ENCODE measurements at regions not wholly inside any gene's neighbourhood (a gene's known extent, or its start where the extent isn't known, plus 50 kb on each side); places are given as distances from the start of the nearest gene placed in this dataset.
"Not testable (repeated sequence)": the region's sequence is repeated elsewhere in the genome, so short reads cannot be mapped to it uniquely, and the experiment has no call there.

DNA sequence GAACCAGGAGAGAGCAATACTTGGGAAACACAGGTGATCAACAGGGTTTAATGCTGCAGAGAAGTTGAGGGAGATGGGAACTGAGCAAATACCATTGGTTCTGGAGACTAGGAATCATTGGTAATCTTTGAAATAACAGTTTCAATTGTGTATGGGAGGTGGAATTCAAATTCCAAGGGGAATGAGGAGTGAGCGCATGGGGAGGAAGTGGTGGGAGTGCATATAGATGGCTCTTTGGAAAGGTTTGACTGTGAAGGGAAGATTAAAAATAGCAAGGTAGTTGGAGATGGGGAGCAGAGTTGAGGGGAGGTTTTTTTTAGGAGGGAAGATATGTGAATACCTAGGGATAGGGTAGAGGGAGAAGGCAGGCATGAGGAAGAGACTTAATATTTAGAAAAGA, 51.1 kb upstream of the ROPN1 start:
- no peak for DNase-seq (ENCODE audit: low read depth)

DNA sequence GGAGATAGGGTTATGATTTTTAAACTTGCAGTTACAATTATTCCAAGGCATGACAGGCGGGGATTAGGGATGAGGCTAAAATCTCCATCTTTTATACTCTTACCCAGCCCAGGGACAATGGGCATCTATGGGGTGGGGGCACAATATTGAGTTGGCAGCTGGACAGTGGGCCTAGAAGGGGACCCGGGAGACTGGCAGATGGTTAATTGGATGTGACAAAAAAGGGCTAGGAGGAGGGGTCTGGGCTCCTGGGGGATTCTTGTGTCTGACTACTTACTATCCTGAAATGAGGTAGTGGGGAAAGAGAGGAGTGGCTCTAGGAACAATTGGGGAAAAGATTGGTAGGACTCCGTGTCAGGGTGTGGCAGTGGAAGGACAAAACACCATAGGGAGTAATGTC, 53.0 kb upstream of the ROPN1 start:
- no peak for DNase-seq (ENCODE audit: low read depth)

GRCh38 chr3:124048967-124049798, 57.3 kb upstream of the ROPN1 start:
- no peak for DNase-seq (ENCODE audit: low read depth)

DNA sequence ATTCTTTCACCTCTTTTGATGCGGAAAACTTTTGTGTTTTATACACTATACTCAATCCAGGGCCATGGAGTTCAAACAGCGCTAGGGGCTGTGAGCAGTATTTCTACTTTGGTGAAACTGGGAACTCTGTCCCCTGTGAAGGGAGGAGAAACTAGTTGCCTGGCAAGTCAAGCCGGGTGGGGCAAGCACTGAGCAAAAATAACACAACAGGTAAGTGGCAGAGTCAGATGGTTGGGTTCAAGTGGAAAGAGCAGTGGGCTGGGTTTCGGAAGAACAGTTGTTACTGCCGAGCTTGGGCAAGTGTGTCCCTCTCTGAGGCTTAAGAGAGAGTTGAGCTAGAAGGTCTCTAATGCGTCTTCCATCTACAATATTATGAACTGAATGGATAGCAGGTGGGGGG, 59.7 kb upstream of the ROPN1 start:
- DNase-seq (ENCODE audit: low read depth): no peak

DNA sequence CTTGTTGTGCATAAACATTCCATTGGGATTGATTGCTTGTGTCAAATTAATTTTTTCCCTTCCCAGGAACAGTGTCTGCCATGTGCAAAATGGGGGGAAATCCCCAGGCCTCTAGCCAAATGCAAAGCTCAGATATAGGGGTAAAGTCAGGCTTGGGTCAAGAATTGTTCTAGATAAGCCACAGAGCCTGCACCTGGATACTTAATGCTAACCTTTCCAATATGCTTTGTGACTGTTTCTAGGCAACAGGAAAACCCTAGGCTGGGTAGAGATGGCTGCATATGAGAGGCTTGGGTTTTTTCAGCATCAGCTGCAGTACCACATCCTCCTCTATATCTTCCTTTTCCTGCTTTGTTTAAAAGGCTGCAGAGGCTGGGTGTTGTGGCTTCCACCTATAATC, 61.9 kb upstream of the ROPN1 start:
- DNase-seq (ENCODE audit: low read depth): no peak

DNA sequence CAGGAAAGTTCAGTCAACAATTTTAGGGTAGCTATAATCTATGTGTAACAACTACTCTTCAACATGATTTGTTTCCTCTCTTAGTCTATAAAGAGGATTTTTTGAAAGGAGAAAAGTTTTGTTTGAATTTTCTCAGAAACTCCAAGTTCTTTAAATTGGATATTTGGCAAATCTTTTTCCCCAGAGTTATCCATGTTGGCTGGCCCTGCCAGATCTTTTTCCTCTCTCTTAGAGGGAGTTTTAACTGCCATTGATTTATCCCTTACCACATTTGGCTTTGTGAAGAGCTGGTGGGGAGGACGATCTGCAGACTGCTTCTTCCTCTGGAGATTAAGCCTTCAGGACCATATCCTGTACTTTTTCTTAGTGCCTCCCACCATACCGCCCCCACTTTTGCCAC, 64.9 kb upstream of the ROPN1 start:
- no peak for DNase-seq (ENCODE audit: low read depth)

DNA sequence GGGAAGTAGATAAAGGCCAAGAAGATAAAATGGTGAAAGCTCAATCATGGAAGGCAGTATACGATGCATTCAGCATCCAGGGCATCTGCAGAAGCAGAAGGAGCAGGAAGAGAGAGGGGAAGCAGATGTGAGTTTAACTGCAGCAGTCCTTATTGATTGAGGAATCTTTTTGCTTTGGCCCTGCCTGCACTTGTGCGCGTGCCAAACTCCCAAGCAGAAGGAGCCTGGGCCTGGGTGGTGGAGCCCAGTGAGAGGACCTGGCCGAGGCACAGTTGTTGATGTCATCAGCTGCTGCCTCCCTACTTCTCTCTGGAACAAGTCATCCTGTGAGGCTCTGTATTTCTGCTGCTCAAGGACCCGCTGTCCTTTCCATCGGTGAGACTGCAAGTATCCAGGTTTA, 65.5 kb upstream of the ROPN1 start:
- no peak for DNase-seq (ENCODE audit: low read depth)

DNA sequence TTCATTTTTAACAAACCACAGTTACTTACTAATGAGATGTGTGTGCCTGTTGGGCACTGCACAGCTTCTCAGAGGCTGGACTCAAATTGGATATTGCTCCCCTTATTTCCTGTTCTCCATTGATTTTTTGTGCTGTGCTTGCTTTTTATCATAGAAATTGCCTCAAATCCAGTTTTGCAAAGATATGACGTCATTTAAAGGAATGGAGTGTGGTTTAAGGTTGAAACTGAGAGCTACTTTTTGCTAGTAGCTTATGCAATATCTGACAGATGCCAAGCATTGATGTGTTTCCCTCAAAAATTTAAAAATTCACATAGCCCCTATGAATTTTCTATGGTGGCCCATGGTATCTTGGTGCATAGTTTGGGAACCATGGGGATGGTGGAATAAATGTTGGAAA, 67.7 kb upstream of the ROPN1 start:
- DNase-seq (ENCODE audit: low read depth): peak; percentile 11

DNA sequence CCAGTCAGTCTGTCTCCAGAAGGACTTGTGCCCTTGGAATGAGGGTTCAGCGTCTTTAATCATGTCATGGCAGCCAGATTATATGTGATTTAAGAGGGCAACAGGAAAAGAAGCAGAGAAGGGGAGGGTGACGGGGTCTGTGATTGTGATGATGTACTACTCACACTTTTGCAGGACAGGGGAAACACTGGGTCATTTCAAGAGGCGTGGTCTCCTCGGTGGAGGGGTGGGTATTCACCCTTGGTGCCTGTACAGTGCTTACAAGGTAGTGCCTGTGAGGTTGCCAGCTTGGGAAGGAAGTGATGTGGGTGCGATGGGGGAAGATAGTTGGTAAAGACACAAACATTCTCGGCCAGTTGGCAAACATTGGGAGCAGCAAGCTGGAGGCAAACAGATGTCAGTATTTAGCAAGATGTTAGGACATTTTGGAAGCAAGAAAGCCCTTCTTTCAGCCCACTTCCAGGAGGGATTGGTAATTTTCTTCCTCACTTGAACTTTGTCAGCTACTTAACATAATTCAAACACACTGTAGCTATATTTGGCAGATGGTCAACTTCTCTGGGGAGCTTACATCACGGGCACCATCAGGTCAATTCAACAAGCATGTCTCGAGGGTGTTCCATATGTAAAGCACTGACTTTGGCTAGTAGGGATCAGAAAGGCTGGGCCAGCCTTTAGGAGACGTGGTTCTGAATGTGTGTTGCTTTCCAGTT, 71.4 kb upstream of the ROPN1 start:
- peak; percentile 7 for DNase-seq (ENCODE audit: low read depth)

DNA sequence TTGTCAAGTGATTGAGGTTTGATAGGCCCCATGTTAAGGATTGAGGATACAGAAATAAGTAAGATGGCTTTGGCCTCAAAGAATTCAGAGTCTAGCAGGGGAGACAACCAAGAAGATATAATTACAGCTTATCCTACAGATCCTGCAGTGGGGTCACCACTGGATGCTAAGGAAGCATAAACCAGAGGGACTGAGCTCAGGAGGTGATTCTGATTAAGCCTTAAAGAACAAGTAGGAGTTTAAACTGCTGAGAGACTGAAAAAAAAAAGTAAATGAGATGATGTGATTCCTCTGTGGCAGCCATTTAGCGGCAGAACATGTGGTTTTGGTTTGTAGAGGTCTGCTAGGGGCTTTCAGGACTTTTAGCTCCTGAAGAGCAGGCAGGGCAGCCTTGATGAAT, 72.1 kb upstream of the ROPN1 start:
- no peak for DNase-seq (ENCODE audit: low read depth)

DNA sequence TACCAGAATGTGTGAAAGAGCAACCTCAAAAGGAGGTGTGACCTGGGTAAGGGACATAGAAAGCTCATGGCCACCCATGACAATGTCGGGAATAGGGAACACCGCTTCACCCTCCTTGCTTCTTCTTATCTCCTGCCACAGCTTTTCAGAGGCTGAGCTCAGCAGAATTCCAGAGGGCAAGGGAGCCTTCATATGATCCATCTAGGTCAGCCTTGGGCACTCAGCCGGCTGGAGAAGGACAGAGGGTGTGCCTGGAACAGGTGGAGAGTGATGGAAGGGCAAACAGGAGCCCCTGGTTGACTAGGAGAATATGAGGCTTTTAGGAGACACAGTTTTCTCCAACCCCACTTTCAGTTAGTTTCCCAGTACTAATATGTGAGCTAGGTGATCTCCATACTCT, 74.6 kb upstream of the ROPN1 start:
- DNase-seq (ENCODE audit: low read depth): not testable (repeated sequence)

- peak; percentile 3 for DNase-seq (ENCODE audit: low read depth)
These were observed 77.8 kb upstream of the ROPN1 start for GRCh38 chr3:124069706-124070105.

- not testable (repeated sequence) for DNase-seq (ENCODE audit: low read depth)
These were observed 83.2 kb upstream of the ROPN1 start for GRCh38 chr3:124075090-124075489.

- DNase-seq (ENCODE audit: low read depth): no peak
These were observed 83.8 kb upstream of the ROPN1 start for GRCh38 chr3:124075753-124076152.

GRCh38 chr3:124076235-124076634, 84.3 kb upstream of the ROPN1 start:
- DNase-seq (ENCODE audit: low read depth): no peak

DNA sequence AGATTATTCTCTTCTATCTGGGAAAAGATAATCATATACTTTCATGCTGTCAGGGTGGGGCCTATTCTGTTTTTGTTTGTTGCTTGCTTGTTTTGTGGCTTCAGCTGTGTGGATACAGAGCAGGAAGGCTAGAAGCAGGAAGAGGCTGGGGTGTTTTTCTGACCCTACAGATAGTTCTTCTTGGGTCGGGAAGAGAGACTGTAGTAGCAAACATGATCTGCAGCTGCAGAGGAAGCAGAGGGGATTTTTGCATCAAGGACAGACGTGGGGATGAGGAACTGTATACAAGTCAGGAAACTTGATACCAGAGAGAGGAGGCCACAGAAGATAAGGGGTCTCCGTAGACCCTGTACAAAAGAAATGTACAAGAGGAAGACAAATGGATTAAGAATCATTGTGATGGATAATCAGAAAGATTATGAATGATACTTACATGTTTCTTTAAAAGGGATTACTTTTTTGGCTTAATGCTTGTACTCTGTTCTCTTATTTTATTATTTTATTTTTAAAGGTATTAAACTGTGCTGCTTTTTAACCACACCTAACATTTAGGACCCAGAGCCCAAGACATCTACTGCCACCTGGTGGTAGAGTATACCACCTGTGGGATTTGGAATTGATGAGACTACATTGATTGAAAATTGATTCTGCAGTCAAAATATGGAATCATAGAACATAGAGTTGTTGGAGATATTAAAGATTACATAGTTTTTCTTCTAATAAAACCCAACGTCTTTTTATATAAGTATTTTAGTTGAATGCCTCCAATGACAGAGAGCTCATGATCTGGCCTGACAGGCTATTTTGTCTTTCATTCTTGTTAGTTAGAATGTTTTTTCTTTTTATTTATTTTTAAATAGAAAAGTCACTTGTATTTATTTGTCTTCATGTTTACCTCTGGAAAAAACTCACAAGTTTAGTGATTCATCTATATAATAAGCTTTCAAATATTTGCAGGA, 87.3 kb upstream of the ROPN1 start:
- DNase-seq (ENCODE audit: low read depth): peak; percentile 31

GRCh38 chr3:124079912-124080276, 88.0 kb upstream of the ROPN1 start:
- no peak for DNase-seq (ENCODE audit: low read depth)

DNA sequence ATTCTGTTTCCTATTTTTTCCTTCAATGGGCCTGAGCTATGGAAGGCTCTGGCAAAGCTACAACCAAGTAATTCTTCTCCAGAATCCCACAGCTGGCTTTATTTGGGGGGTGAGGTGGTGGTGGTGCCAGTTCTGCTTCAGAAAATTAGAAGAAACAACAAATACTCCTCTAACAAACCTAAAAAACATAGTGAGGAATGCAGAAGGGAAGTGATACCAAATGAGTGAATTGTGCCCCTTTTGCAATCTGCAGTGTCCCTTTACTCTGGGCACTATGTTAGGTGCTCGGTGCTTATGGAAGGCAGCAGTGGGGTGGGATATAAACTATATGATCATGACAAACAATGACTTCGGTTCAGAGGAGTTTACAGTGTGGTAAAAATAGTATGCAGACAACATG, 90.4 kb upstream of the ROPN1 start:
- no peak for DNase-seq (ENCODE audit: low read depth)

- DNase-seq (ENCODE audit: low read depth): no peak
These were observed 92.3 kb upstream of the ROPN1 start for GRCh38 chr3:124084022-124084881.

- DNase-seq (ENCODE audit: low read depth): no peak
These were observed 96.9 kb upstream of the ROPN1 start for GRCh38 chr3:124088801-124089200.

GRCh38 chr3:124089214-124089613, 97.3 kb upstream of the ROPN1 start:
- no peak for DNase-seq (ENCODE audit: low read depth)

GRCh38 chr3:124091716-124092115, 99.8 kb upstream of the ROPN1 start:
- no peak for DNase-seq (ENCODE audit: low read depth)
